ENCODE measurements at regions not wholly inside any gene's neighbourhood (a gene's known extent, or its start where the extent isn't known, plus 50 kb on each side); places are given as distances from the start of the nearest gene placed in this dataset.

- ChIA-PET CTCF (no interaction called here), RAD21 (ENCODE audit: unreplicated experiment) (no interaction called here), SMC1A (ENCODE audit: uncharacterized antibody, unreplicated experiment) (no interaction called here), POLR2A (no interaction called here)
- no peak for DNase-seq (ENCODE audit: low read depth, low spot score)
- intact Hi-C loops (cut with micrococcal nuclease; ENCODE audit: unreplicated experiment) (no loop called here), in situ Hi-C loops (cut with MboI) (no loop called here)
- Histone ChIP-seq H3K36me3 (ENCODE audit: control insufficient read depth in 2 of 2, insufficient read depth in 2 of 2, low read length in 1 of 2) (no peaks in the 10 kb centered on the region), H3K4me2 (ENCODE audit: control insufficient read depth, insufficient read depth) (no peak overlapping the region), H3K9ac (ENCODE audit: control insufficient read depth, insufficient read depth, low read length) (no peak overlapping the region), H3K9me3 (replicated peaks; ENCODE audit: control insufficient read depth, insufficient read depth, low read length) (no peaks in the 10 kb centered on the region), H3K4me1 (ENCODE audit: control insufficient read depth, insufficient read depth, low read length) (no peaks in the 10 kb centered on the region), H4K20me1 (ENCODE audit: control insufficient read depth, insufficient read depth) (no peaks in the 10 kb centered on the region), H3K79me2 (ENCODE audit: control insufficient read depth, insufficient read depth, low read length) (no peaks in the 10 kb centered on the region), H3K4me3 (no peak overlapping the region), H3K27ac (ENCODE audit: control insufficient read depth, insufficient read depth) (no peak overlapping the region), H3K27me3 (replicated peaks in 1 of 2; ENCODE audit: control insufficient read depth in 2 of 2, insufficient read depth in 2 of 2, low read length in 1 of 2) (no peaks in the 10 kb centered on the region), H2AFZ (ENCODE audit: control insufficient read depth, low read depth, low read length) (no peak overlapping the region)
- TF ChIP-seq CREM (IDR thresholded peaks at IDR 0.05; ENCODE audit: low read depth) = no peak
- TF ChIP-seq HDGF (IDR thresholded peaks at IDR 0.05) = no peak
- no peak for TF ChIP-seq CHD2 (IDR thresholded peaks at IDR 0.05; ENCODE audit: borderline replicate concordance, low read depth, low read length)
- no peak for TF ChIP-seq IKZF2 (IDR thresholded peaks at IDR 0.05)
- TF ChIP-seq NR2C1 (IDR thresholded peaks at IDR 0.05) = no peak
- no peak for TF ChIP-seq POU2F2 (IDR thresholded peaks at IDR 0.05; ENCODE audit: borderline replicate concordance, low read depth, low read length)
- TF ChIP-seq, protein P1, sequence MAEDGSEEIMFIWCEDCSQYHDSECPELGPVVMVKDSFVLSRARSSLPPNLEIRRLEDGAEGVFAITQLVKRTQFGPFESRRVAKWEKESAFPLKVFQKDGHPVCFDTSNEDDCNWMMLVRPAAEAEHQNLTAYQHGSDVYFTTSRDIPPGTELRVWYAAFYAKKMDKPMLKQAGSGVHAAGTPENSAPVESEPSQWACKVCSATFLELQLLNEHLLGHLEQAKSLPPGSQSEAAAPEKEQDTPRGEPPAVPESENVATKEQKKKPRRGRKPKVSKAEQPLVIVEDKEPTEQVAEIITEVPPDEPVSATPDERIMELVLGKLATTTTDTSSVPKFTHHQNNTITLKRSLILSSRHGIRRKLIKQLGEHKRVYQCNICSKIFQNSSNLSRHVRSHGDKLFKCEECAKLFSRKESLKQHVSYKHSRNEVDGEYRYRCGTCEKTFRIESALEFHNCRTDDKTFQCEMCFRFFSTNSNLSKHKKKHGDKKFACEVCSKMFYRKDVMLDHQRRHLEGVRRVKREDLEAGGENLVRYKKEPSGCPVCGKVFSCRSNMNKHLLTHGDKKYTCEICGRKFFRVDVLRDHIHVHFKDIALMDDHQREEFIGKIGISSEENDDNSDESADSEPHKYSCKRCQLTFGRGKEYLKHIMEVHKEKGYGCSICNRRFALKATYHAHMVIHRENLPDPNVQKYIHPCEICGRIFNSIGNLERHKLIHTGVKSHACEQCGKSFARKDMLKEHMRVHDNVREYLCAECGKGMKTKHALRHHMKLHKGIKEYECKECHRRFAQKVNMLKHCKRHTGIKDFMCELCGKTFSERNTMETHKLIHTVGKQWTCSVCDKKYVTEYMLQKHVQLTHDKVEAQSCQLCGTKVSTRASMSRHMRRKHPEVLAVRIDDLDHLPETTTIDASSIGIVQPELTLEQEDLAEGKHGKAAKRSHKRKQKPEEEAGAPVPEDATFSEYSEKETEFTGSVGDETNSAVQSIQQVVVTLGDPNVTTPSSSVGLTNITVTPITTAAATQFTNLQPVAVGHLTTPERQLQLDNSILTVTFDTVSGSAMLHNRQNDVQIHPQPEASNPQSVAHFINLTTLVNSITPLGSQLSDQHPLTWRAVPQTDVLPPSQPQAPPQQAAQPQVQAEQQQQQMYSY (CRISPR knock-in tag; IDR thresholded peaks at IDR 0.05) = no peak
- no peak for TF ChIP-seq LARP7 (IDR thresholded peaks at IDR 0.05)
- no peak for TF ChIP-seq ZBTB33 (IDR thresholded peaks at IDR 0.05)
- TF ChIP-seq, protein P2, sequence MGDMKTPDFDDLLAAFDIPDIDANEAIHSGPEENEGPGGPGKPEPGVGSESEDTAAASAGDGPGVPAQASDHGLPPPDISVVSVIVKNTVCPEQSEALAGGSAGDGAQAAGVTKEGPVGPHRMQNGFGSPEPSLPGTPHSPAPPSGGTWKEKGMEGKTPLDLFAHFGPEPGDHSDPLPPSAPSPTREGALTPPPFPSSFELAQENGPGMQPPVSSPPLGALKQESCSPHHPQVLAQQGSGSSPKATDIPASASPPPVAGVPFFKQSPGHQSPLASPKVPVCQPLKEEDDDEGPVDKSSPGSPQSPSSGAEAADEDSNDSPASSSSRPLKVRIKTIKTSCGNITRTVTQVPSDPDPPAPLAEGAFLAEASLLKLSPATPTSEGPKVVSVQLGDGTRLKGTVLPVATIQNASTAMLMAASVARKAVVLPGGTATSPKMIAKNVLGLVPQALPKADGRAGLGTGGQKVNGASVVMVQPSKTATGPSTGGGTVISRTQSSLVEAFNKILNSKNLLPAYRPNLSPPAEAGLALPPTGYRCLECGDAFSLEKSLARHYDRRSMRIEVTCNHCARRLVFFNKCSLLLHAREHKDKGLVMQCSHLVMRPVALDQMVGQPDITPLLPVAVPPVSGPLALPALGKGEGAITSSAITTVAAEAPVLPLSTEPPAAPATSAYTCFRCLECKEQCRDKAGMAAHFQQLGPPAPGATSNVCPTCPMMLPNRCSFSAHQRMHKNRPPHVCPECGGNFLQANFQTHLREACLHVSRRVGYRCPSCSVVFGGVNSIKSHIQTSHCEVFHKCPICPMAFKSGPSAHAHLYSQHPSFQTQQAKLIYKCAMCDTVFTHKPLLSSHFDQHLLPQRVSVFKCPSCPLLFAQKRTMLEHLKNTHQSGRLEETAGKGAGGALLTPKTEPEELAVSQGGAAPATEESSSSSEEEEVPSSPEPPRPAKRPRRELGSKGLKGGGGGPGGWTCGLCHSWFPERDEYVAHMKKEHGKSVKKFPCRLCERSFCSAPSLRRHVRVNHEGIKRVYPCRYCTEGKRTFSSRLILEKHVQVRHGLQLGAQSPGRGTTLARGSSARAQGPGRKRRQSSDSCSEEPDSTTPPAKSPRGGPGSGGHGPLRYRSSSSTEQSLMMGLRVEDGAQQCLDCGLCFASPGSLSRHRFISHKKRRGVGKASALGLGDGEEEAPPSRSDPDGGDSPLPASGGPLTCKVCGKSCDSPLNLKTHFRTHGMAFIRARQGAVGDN (IDR thresholded peaks at IDR 0.05) = no peak
- no peak for TF ChIP-seq SMAD5 (IDR thresholded peaks at IDR 0.05; ENCODE audit: low read depth)
- no peak for TF ChIP-seq HDAC6 (IDR thresholded peaks at IDR 0.05; ENCODE audit: unreplicated experiment)
- TF ChIP-seq RUNX3 (IDR thresholded peaks at IDR 0.05; ENCODE audit: low read length) = no peak
- 0% methylated on average over 2 of the region's 2 CpGs for WGBS (ENCODE audit: insufficient coverage, insufficient replicate concordance, low lambda C conversion rate, missing lambda C conversion rate)
- FAIRE-seq = no peak
- BruUV-seq (replicated peaks) = no TSS peak
- no peak for ATAC-seq
Observed at GRCh38 chr11:127567237-127567932, 566.8 kb upstream of the KIRREL3 start.

Data from GM12878 (cell line).